Keratinocyte (primary cell): ENCODE measurements at regions not wholly inside any gene's neighbourhood (a gene's known extent, or its start where the extent isn't known, plus 50 kb on each side); places are given as distances from the start of the nearest gene placed in this dataset.

Experiments
- CTCF ChIP-seq, 3 experiments: IDR thresholded peaks in 1 of 3; conservative IDR thresholded peaks in 1 of 3; optimal IDR thresholded peaks in 1 of 3; 2 replicates in 2 of 3; 3 replicates in 1 of 3; pipeline versions ENCODE3 to v1.5.1; 2011; ENCODE audit warnings: low read length in 3 of 3, mild to moderate bottlenecking in 3 of 3, moderate library complexity in 2 of 3, control low read depth in 1 of 3, inconsistent platforms in 1 of 3; ENCODE audit not compliant: insufficient read depth in 2 of 3; ENCODE audit errors: extremely low read depth in 1 of 3
- EZH2 ChIP-seq: IDR thresholded peaks from one replicate; pipeline ENCODE4 v1.6.1; 2012; ENCODE audit warnings: inconsistent platforms, mild to moderate bottlenecking, low read length, moderate library complexity

GRCh38 chr15:29911705-29912104, 89.4 kb upstream of the TJP1 start:
- TF ChIP-seq EZH2 (no peak), CTCF (optimal IDR thresholded peaks at IDR 0.05 in 1 of 3, IDR thresholded peaks at IDR 0.05 in 1 of 3, conservative IDR thresholded peaks at IDR 0.05 in 1 of 3; ENCODE audit: extremely low read depth in 1 of 3, insufficient read depth in 2 of 3, low read length in 3 of 3) (no peak)
